Esophagus squamous epithelium (tissue), 4 donors: ENCODE measurements at regions not wholly inside any gene's neighbourhood (a gene's known extent, or its start where the extent isn't known, plus 50 kb on each side); places are given as distances from the start of the nearest gene placed in this dataset.

Source experiments
- POLR2A ChIP-seq, 4 donors: fragments of 450-650 bp; IDR thresholded peaks; one replicate each; pipeline ENCODE4 v1.6.1; 2017; ENCODE audit warnings: antibody characterized with exemption in 4 of 4, mild to moderate bottlenecking in 4 of 4, moderate library complexity in 3 of 4
- TF ChIP-seq, protein P1 (sequence below), 6 experiments: fragments of 450-650 bp in 4 of 6; fragments of 200-600 bp in 2 of 6; sonication (generic) in 2 of 6; IDR thresholded peaks; one replicate each; pipeline ENCODE4 v1.5.1; 2016 to 2019; ENCODE audit warnings: antibody characterized with exemption in 6 of 6, mild to moderate bottlenecking in 4 of 6, moderate library complexity in 4 of 6

- TF ChIP-seq, protein P1, sequence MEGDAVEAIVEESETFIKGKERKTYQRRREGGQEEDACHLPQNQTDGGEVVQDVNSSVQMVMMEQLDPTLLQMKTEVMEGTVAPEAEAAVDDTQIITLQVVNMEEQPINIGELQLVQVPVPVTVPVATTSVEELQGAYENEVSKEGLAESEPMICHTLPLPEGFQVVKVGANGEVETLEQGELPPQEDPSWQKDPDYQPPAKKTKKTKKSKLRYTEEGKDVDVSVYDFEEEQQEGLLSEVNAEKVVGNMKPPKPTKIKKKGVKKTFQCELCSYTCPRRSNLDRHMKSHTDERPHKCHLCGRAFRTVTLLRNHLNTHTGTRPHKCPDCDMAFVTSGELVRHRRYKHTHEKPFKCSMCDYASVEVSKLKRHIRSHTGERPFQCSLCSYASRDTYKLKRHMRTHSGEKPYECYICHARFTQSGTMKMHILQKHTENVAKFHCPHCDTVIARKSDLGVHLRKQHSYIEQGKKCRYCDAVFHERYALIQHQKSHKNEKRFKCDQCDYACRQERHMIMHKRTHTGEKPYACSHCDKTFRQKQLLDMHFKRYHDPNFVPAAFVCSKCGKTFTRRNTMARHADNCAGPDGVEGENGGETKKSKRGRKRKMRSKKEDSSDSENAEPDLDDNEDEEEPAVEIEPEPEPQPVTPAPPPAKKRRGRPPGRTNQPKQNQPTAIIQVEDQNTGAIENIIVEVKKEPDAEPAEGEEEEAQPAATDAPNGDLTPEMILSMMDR (IDR thresholded peaks at IDR 0.05), result no peak
- no peak for TF ChIP-seq POLR2A (IDR thresholded peaks at IDR 0.05)
Measured at GRCh38 chr14:26982071-26982470, 384.2 kb upstream of the NOVA1 start.
